ENCODE measurements at regions not wholly inside any gene's neighbourhood (a gene's known extent, or its start where the extent isn't known, plus 50 kb on each side); places are given as distances from the start of the nearest gene placed in this dataset.
"Not testable (repeated sequence)": the region's sequence is repeated elsewhere in the genome, so short reads cannot be mapped to it uniquely, and the experiment has no call there.

GRCh38 chr5:54793468-54794134 is 191.8 kb downstream of the ESM1 start:
- DNase-seq, result no peak
- intact Hi-C loops (cut with DNase I), result no loop called here

DNA sequence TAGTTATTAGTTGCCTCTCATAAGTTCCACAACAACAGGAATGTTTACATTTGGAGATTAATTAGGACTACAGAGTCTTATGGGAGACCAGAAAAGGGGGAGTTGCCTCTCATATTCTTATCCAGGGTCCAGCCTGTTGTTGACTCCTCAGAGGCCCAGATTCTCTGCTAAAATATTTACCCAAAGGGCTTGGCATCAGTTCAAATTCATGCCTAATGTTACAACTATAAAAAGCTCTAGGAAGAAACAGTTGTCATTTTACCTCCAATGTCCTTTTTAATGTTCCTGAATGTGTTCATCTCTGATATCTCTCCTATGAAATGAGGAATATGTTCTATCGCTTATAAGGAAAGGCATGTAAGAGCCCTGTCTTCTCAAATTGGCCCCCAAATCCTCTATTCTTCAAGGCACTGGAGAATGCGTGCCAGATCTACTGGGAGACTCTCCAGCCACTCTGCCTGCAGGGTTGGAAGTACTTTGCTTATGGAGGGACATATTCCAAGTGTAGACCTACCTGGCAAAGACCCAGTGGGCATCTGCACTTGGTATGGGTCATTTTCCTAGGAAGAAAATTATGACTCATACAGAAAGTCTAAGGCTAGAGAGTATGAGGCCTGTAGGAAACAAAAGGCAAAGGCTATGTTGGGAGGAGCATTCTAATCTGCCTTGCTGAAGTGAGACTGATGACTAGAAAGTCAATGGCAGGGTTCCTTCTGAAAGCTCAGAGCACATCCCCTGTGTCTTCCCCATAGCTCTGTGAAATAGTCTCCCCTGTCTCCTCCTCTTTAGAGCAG is 192.6 kb downstream of the ESM1 start:
- intact Hi-C loops (cut with DNase I), result no loop called here
- DNase-seq, result no peak

- intact Hi-C loops (cut with DNase I), result not testable (repeated sequence)
These were observed 197.5 kb downstream of the ESM1 start for GRCh38 chr5:54787910-54788309.

GRCh38 chr5:54785729-54786591 is 199.4 kb downstream of the ESM1 start:
- intact Hi-C loops (cut with DNase I), result no loop called here
- DNase-seq, result peak; percentile 11 to 79 (median 52)

More at GRCh38 chr5:54787910-54788309, 197.5 kb downstream of the ESM1 start:
- not testable (repeated sequence) for DNase-seq

- no peak for DNase-seq
- intact Hi-C loops (cut with DNase I), result no loop called here
These were observed 206.6 kb downstream of the ESM1 start for GRCh38 chr5:54778783-54779182.

DNA sequence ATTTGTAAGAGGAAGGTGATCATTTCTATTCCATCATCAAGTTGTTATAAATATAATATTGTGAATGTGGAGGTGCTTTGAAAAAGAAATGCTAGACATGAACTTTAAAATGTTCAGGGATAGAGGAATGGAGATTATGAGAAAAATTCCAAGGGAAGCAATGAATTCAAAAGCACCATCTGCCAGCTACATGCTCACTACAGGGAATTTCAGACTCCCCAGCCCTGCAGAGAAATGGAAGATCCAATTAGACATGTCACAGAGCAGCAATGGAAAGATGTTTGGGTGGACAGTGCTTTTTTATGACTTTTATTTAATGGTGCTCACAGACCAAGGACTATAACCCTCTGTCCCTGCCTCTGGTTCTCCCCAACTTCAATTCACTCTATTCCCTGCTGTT is 209.7 kb downstream of the ESM1 start:
- DNase-seq, result no peak
- intact Hi-C loops (cut with DNase I), result no loop called here

DNA sequence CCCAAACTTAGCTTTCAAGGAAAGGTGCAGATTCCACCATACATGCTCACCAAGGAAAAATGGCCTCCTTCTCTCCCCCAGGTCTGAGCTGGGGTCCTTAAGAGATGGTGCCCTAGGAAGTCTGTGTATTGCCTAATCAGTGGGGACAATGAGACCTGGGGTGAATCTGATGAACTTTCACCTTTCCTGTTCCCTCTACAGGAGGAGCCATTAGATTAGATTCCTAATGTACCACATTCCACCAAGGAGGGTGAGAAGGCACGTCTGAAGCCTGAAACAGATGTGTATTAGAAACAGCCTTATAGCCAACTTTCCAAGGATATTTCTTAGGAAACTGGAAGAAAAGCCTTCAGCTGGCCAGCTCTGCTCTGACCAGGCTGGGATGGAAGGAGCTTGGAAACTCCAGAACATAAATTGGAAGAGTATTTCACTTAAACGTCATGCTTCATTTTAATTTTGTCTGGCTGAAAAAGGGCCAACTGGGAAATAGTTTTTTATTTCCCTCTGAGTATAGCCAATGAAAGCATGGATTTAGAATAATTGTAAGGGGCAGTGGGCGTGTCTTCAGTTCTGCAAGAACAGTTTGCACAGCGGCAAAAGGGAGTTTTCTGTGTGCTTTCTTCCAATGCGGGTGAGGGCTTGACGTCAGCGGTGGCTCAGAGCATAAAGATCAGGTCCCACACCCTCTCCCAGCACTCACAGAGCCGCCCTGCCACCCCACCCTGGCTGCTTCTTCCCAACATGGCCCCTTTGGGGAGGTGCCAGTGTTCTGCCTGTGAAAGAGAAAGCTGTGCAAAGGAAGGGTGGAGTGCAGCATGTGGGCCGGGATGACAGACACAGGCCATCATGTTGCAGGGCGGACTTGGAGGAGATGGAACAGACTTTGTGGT is 210.9 kb downstream of the ESM1 start:
- DNase-seq, result no peak
- intact Hi-C loops (cut with DNase I), result no loop called here

DNA sequence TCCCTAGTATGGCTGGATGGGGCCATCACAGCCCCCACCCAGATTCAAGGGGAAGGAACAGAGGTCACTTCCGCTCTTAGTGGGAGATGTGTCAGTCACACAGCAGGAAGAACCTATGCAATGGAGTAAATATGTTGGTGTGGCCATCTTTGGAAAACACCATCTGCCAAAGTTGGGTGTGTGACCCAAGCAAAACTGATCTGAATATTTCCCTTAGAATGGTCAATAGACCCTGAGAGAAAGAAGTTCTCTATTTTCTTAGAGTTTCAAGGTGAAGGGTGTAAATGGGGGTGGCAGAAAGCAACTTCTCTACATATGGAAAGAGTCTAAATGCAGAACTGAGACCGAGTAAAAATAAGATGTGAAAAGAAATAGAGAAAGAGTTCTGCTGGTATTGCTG is 212.7 kb downstream of the ESM1 start:
- intact Hi-C loops (cut with DNase I), result no loop called here
- DNase-seq, result no peak

- no peak for DNase-seq
- intact Hi-C loops (cut with DNase I), result no loop called here
These were observed 213.2 kb downstream of the ESM1 start for GRCh38 chr5:54772231-54772630.

DNA sequence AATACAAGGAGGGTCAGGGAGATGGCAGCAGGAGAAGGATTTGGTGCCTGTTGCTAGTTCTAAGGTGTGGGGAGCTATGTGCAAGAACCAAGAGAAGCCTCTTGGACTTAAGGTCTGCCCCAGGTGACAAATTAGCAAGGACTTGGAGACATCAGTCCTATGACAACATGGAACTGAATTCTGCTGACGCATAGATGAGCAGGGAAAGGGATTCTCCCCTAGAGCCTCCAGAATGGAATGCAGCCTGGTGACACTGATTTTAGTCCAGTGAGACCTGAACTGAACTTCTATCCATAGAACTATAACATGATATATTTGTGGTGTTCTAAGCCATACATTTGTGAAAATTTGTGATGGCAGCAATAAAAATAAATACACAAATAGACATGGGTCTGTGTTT is 215.6 kb downstream of the ESM1 start:
- intact Hi-C loops (cut with DNase I), result no loop called here
- no peak for DNase-seq

DNA sequence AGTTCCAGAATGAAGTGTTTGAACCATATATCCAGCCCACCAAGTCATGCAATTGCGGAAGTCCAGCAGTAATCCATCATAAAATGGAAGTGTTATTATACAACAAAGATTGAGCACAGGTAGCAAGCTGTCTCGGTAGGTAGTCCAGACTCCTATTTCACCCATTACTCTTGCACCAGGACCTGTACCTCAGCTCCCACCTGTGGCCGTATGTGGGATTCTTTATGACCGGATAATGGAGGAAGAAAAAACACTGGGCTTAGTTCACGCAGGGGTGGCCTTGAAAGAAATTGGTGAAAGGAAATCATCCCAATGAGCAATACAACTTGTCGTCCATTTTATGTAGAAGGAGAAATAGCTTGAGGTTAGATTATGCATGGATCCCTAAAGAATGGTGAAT is 216.3 kb downstream of the ESM1 start:
- intact Hi-C loops (cut with DNase I), result no loop called here
- no peak for DNase-seq

DNA sequence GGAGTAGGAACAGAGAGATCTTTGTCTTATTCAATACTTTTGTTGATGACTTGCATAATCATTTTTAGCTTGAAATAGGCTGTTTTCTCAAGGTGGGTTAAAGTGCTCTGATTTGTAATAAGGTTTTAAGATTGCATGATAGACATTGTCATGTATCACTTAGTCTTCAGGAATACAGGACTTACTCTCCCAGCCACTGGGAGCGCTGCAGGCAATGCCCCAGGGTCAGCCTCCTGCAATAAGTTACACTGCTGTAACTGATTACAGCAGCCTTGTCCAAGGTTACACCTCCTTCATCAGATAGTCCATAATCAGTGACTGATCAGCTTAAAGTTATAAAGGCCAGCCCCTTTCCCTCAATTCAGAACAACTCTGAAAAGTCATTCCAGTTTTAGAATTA is 218.6 kb downstream of the ESM1 start:
- intact Hi-C loops (cut with DNase I), result no loop called here
- no peak for DNase-seq

DNA sequence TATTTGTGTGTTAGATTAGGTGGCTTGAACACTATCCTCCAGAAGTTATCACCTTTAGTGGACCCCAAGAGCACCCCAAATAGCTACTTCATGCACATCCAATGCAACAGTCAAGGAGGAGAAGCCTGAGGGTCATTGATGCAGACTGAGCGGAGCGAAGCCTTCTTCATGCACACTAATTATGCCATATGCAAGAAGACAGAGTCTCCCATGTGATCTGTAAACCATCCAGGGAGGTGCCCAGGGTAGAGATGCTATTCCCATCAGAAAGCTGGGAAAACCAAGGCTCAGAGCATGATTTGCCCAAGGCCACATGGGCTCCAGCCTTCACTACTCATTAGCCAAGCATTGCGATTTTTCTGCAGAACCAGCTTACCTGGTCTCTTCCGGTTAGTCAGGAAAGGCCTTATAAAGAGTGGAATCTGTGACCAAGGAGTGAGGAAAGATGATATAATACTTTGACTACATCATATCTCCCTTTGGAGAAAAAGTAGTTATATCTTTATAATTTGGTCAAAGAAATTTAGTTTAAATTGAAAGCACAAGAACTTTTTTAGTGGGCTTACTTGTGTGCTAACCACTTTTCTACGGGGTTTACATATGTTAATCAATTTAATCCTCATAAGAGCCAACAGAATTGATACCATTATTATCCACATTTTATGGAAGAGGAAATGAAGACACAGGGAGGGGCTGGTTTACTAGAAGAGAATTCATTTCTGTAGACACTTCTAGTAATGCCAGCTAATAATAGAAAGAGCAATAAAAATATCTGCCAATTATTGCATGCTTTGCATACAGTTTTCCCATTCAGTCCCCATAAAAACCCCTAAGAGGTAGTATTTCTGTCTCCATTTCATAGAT is 220.0 kb downstream of the ESM1 start:
- intact Hi-C loops (cut with DNase I), result no loop called here
- no peak for DNase-seq

DNA sequence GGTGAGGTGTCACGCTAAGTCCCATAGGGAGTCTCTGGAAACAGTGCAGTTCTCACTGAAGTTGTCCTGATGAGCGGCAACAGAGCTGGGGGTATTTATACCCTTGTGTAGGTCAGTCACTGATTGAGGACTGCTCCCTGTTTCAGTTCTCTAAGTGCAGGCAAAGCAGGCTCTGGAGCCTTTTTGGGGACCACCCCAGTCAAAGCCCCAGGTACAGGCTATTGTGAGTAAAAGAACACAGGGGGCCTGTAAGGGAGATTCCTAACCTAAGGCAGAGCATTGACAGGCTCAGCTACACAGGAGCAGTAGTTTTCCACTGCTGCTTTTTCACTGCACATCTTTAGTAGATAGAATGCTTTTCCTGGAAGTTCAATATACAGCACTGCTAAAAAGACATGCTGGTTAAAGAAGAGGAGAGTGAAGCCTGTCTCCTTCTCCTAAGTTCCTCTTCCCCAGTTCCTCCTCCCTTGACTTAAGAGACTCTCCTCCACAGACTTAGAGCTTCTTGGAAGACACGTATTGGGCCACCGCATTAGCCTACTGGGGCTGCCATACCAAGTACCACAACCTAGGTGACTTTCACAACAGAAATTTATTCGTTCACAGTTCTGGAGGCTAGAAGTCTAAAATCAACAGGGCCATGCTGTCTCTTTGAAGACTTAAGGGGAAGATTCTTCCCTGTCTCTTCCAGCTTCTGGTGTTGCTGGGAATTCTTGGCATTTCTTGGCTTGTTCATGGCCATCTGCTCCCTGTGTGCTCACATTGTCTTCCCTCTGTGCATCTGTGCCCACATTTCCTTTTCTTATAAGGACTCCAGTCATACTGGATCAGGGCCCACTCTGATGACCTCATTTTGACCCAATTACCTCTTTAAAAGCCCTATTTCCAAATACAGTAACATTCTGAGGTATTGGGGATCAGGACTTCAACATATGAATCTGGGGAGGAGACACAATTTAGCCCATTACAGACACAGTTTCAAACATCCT is 221.0 kb downstream of the ESM1 start:
- intact Hi-C loops (cut with DNase I), result no loop called here
- DNase-seq, result no peak

DNA sequence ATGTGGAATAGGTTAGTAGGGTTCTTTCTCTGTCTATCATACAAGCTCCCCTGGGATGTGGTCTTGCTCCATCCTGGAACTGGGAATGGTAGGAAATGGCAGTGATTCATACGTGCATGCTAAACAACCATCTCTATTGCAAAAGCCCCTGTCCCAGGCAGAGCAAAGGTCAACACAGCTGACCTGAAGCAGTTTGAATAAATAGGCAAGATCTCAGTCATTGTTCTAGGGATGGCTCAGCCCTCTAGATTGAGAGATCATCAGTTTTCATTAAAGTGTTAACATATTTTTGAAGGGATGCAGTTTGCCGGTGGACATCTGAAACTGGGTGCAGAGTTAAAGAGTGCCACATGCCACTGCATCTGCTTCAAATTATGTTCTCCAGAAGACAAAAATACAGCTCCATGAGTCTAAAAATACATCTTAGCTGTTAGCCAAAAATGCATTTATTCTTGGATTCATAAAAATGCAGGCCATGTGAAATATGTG is 224.1 kb downstream of the ESM1 start:
- no peak for DNase-seq
- intact Hi-C loops (cut with DNase I), result no loop called here

GRCh38 chr5:54760182-54760935 is 225.0 kb downstream of the ESM1 start:
- DNase-seq, result no peak
- intact Hi-C loops (cut with DNase I), result no loop called here
